Muscle layer of duodenum (tissue), 2 donors: ENCODE measurements at regions not wholly inside any gene's neighbourhood (a gene's known extent, or its start where the extent isn't known, plus 50 kb on each side); places are given as distances from the start of the nearest gene placed in this dataset.

Experiments used
- H3K27ac ChIP-seq: one replicate; pipeline ENCODE4 v1.7.0; 2013; ENCODE audit warnings: mild to moderate bottlenecking, low read length
- H3K27me3 ChIP-seq: one replicate; pipeline ENCODE4 v1.7.0; 2013; ENCODE audit warnings: low read depth, mild to moderate bottlenecking, control low read depth, low read length
- H3K36me3 ChIP-seq, 2 donors: one replicate each; pipeline ENCODE4 v1.7.0; 2013; ENCODE audit warnings: low read length in 2 of 2, control low read depth in 1 of 2, mild to moderate bottlenecking in 1 of 2; ENCODE audit not compliant: insufficient read depth in 2 of 2, control insufficient read depth in 1 of 2
- H3K4me1 ChIP-seq, 2 donors: one replicate each; pipeline ENCODE4 v1.7.0; 2013; ENCODE audit warnings: low read length in 2 of 2, mild to moderate bottlenecking in 2 of 2, control low read depth in 1 of 2, moderate library complexity in 1 of 2; ENCODE audit not compliant: insufficient read depth in 2 of 2, control insufficient read depth in 1 of 2
- H3K4me3 ChIP-seq, 2 donors: one replicate each; pipeline ENCODE4 v1.7.0; 2013; ENCODE audit warnings: low read length in 2 of 2, low read depth in 1 of 2, mild to moderate bottlenecking in 1 of 2
- H3K9me3 ChIP-seq, 2 donors: one replicate each; pipeline ENCODE4 v1.7.0; 2013; ENCODE audit warnings: low read length in 2 of 2, control low read depth in 1 of 2, mild to moderate bottlenecking in 1 of 2; ENCODE audit not compliant: control insufficient read depth in 1 of 2
- donor health status: healthy.

DNA sequence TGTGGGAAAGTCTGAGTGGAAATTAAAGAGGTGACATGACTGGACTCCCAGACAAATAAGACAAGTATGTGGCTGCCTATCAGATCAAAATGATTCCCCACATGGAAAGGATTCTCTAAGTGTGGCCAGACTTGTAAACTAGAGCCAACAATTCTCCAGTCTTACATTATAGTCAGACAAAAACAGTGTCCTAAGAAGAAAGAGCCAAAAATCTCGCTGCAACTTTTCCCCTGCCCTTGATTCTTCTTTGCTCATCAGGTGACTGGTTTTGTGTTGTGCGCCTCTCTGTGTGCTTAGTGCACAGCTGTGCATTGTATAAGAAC, 164.2 kb upstream of the TARS1 start:
- H3K4me1 ChIP-seq: peaks cover 0 to 12% of the 10 kb centered on the region in 2 donors
- no peaks in the 10 kb centered on the region for H3K9me3 ChIP-seq
- no peak overlapping the region for H3K4me3 ChIP-seq
- H3K27ac ChIP-seq: no peak overlapping the region
- no peaks in the 10 kb centered on the region for H3K27me3 ChIP-seq
- no peaks in the 10 kb centered on the region for H3K36me3 ChIP-seq

DNA sequence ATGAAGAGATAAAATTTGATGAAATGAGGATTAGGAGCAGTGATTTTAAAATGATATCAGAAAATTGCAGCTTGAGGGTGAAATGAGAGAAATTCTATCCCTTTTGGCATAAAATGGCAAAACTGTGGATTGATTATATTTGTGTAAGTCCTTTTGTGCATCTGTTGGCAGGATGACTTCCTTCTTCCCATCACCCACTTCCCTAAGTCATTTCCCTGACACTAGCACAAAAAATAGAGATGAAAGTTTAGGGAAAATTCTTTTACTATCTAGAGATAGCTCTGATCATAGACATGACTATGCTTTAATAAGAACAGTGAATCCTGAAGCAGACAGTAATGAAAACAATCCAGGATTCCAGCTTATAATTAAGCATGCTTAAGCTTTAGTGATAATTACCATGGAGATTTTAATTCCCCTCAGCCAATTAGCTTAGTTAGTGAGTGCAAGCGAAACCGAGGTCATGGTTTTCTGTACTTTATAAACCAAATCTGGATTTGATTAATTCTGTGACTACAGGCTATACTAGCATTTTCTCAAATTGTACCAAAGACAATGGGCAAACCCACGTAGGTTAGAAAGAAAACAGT, 163.6 kb upstream of the TARS1 start:
- H3K9me3 ChIP-seq: no peaks in the 10 kb centered on the region
- no peaks in the 10 kb centered on the region for H3K27me3 ChIP-seq
- H3K27ac ChIP-seq: no peak overlapping the region
- H3K4me1 ChIP-seq: peaks cover 0 to 17% of the 10 kb centered on the region in 2 donors
- no peak overlapping the region for H3K4me3 ChIP-seq
- no peaks in the 10 kb centered on the region for H3K36me3 ChIP-seq

DNA sequence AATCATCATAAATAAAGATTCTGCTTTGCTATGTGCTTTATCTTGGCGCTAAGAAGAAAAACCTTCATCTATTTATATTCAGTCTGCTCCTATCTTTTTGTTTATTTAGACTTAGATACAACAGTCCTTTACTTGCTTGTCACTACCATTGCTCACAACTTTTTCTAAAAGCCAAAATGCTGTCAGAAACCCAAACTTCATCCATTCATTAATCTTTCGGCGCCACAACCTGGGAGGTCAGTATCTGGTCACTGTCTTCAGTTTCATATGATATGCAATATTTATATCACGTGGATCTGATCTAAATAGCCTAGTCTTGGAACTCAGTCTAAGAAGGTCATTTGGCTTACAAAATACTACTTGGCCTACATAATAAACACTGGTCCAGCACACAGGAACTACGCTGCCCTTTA, 159.3 kb upstream of the TARS1 start:
- no peaks in the 10 kb centered on the region for H3K36me3 ChIP-seq
- H3K4me3 ChIP-seq: no peak overlapping the region
- no peaks in the 10 kb centered on the region for H3K9me3 ChIP-seq
- no peak overlapping the region for H3K27ac ChIP-seq
- H3K4me1 ChIP-seq: peaks cover 0 to 23% of the 10 kb centered on the region in 2 donors
- H3K27me3 ChIP-seq: no peaks in the 10 kb centered on the region

DNA sequence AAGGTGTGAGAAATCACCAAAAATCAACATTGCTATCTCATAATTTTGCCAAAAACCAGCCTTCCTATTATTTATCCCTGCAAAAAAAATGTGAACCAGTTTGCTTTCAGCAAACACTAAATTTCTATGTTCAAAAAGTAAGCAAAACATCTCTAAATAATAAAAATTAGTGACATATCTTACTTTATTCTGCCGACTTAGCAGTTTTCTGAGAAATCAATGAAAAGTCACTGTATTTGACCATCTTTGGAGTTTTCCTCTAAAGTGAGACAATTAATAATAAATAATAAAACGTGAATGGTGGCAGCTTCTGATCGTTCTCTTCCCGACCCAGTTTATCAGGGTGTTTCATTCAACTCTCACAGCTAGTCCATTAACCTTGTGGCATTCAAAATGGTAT, 158.6 kb upstream of the TARS1 start:
- no peak overlapping the region for H3K27ac ChIP-seq
- no peaks in the 10 kb centered on the region for H3K9me3 ChIP-seq
- H3K27me3 ChIP-seq: no peaks in the 10 kb centered on the region
- peaks cover 0 to 20% of the 10 kb centered on the region in 2 donors for H3K4me1 ChIP-seq
- no peak overlapping the region for H3K4me3 ChIP-seq
- H3K36me3 ChIP-seq: no peaks in the 10 kb centered on the region

DNA sequence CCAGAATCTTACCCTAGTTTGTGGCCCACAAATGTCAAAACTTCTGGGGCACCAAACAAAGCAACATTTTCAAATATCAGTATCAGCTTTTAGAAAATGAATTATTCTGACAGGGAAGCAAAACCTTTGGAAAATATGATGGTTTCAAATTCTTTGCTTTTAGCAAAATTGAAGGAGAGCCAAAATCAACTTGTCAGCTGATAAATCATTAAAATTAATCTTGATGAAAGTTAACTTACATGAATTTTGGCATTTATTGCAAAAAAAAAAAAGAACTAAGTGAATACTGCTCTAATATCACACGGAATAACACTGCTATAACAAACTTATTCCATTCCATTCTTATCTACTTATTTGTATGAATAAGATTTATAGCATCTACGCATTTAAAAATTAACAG, 158.1 kb upstream of the TARS1 start:
- H3K4me3 ChIP-seq: no peak overlapping the region
- peaks cover 0 to 17% of the 10 kb centered on the region in 2 donors for H3K4me1 ChIP-seq
- no peaks in the 10 kb centered on the region for H3K27me3 ChIP-seq
- H3K9me3 ChIP-seq: no peaks in the 10 kb centered on the region
- no peaks in the 10 kb centered on the region for H3K36me3 ChIP-seq
- H3K27ac ChIP-seq: no peak overlapping the region

DNA sequence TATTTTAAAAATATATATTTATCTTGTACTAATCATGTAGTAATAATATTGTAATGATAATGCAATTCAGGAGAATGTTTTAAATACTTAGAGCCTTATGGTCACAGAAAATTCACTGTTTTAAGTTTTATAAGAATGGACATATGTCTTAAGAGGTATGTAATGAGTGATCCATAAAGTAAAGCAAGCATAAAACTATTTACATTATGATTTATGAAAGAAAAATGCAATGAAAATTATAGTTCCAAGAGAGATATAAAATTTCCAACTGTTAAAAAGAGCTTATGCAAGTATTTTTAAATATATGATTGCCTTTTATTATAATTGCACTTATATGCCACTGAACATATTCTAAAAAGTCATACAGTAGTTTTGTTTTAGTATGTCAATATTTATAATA, 157.5 kb upstream of the TARS1 start:
- Histone ChIP-seq H3K27ac (no peak overlapping the region), H3K27me3 (no peaks in the 10 kb centered on the region), H3K9me3 (no peaks in the 10 kb centered on the region), H3K4me3 (no peak overlapping the region), H3K36me3 (no peaks in the 10 kb centered on the region), H3K4me1 (peaks cover 0 to 17% of the 10 kb centered on the region in 2 donors)

DNA sequence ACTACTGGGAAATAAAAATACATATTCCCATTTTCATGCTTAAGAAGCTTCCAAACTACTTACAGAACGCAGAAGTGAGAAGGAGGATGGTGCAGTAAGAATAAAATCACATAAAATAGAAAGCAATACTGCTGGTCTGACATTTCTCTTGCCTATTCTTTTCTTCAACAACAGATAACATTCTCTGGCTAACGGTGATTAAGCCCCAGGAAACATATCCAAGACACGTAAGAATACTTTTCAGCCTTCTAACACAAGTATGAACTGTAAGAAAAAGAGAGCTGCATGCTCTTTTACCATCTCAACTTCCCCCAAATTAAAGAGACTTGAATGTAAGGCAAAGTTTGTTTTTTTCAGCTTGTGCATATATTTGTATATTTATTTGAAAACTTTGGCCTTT, 156.1 kb upstream of the TARS1 start:
- Histone ChIP-seq H3K27ac (no peak overlapping the region), H3K9me3 (no peaks in the 10 kb centered on the region), H3K27me3 (no peaks in the 10 kb centered on the region)

DNA sequence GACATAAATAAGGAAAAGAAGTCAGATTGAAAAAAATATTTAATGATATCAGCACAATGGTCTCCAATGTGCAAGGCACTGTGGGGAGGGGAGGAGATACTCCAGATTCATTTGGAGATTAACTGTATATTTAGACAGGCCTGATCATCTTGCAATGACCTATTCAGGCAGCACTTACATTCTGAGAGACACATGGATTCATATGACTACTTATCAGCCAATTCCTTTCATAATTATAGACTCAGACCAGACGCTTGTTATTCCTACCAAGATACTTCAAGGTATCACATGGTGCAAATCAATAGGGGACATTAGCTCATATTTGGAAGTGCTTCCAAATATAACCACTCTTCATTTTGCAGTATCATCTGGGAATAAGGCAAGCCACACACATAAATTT, 153.5 kb upstream of the TARS1 start:
- H3K4me1 ChIP-seq: peaks cover 0 to 8% of the 10 kb centered on the region in 2 donors
- no peaks in the 10 kb centered on the region for H3K27me3 ChIP-seq
- no peaks in the 10 kb centered on the region for H3K36me3 ChIP-seq
- H3K27ac ChIP-seq: no peak overlapping the region
- H3K4me3 ChIP-seq: no peak overlapping the region
- no peaks in the 10 kb centered on the region for H3K9me3 ChIP-seq

More for the DNA sequence above, 156.1 kb upstream of the TARS1 start:
- H3K36me3 ChIP-seq: no peaks in the 10 kb centered on the region
- H3K4me3 ChIP-seq: no peak overlapping the region
- H3K4me1 ChIP-seq: peaks cover 0 to 17% of the 10 kb centered on the region in 2 donors

DNA sequence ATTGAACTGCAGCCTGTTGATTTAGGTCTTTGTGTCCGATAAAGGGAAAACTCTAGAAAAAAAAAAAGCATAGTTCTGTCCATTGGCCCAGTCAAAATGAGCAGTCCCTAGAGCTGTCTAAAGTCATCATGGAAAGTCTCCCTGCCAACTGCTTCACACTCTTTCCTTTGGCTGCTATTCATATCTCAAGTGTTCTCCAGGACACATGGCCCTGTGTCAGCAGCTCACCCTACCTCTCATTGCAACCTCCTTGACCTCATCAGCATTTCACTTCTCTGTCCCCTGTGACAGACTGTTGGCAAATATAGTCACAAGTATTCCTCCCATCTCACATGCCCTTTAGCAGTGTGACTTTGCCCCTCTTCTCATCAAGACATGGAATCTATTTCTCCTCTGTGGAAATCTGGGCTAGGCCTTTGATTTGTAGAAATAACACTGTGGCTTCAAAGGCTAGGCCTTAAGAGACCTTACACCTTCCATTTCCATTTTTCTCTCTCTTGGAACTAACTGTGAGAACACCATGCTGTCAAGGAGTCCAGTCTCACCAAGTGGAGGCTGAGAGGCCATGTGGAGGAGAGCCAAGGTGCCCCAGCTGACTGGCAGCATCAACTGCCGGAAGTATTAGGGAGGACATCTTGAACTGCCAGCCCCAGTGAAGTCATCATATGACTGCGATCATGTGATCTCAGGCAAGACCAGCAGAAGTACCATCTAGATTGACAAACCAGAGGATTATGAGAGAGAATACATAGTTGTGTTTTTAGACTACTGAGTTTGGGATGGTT, 149.4 kb upstream of the TARS1 start:
- Histone ChIP-seq H3K4me3 (no peak overlapping the region), H3K27ac (no peak overlapping the region), H3K36me3 (no peaks in the 10 kb centered on the region), H3K4me1 (peaks cover 0 to 3% of the 10 kb centered on the region in 2 donors), H3K27me3 (no peaks in the 10 kb centered on the region), H3K9me3 (no peaks in the 10 kb centered on the region)

DNA sequence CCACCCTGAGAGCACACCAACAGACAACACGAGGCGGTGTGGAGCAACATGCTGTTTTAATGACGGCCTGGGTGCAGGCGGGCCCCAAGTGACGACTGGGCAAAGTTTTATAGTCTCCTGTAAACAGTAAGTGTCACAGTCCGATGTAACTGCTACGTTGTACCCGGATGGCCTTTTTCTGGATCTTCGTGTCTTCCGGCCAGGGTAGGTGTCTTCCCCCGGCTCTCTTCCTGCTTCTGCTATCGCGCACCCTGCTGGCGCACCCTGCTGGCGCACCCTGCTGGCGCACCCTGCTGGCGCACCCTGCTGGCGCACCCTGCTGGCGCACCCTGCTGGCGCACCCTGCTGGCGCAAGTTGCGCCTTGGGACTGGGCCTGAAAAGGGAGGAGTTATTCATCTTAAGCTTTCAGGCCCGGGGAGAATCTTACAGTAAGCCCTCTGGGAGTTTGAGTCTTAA, 143.0 kb upstream of the TARS1 start:
- Histone ChIP-seq H3K36me3 (no peaks in the 10 kb centered on the region), H3K4me1 (peaks cover 0 to 14% of the 10 kb centered on the region in 2 donors), H3K4me3 (no peak overlapping the region), H3K27me3 (no peaks in the 10 kb centered on the region), H3K9me3 (no peaks in the 10 kb centered on the region), H3K27ac (no peak overlapping the region)

DNA sequence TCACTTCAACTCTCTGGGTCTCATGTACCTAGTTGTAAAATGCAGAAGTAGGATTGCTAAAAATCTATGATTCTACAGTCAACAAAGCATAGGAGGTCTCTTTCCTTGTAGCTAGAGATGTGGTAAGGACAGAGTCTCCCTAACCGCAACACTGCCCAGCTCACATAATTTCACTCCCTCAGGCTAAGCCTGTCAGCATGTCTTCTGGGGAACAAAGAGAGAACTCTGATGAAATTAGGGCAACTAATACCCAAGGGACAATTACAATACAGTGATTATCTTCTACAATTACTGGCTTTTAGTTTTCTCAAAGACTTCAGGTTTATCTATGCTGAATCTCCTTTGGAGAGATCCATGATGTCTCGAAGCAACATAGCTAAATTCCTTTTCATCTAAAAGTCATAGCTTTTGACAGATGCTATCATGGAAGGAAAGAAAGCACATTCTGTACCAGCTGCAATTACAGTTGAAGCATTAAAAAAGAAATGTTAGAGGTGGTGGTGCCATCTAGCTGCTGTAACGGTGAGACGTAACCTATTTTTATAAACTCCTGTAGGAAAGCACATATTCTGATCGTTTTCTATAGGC, 141.1 kb upstream of the TARS1 start:
- no peaks in the 10 kb centered on the region for H3K36me3 ChIP-seq
- no peaks in the 10 kb centered on the region for H3K27me3 ChIP-seq
- H3K4me3 ChIP-seq: no peak overlapping the region
- H3K4me1 ChIP-seq: peaks cover 0 to 17% of the 10 kb centered on the region in 2 donors
- no peaks in the 10 kb centered on the region for H3K9me3 ChIP-seq
- peak overlapping the region; percentile 28 for H3K27ac ChIP-seq
